Vagina (tissue), 2 donors: ENCODE measurements at regions not wholly inside any gene's neighbourhood (a gene's known extent, or its start where the extent isn't known, plus 50 kb on each side); places are given as distances from the start of the nearest gene placed in this dataset.

Experiments
- CTCF ChIP-seq, 3 experiments: fragments of 450-650 bp in 2 of 3; fragments of 200-600 bp in 1 of 3; sonication (generic) in 1 of 3; IDR thresholded peaks; one replicate each; pipeline ENCODE4 v1.5.1; 2017 to 2019; ENCODE audit warnings: antibody characterized with exemption in 3 of 3, mild to moderate bottlenecking in 2 of 3, moderate library complexity in 2 of 3
- POLR2A ChIP-seq, 2 donors: fragments of 450-650 bp; IDR thresholded peaks; one replicate each; pipeline ENCODE4 v1.6.1; 2017; ENCODE audit warnings: antibody characterized with exemption in 2 of 2, mild to moderate bottlenecking in 2 of 2, moderate library complexity in 2 of 2

GRCh38 chrX:110417128-110417527 lies 58.5 kb downstream of the RTL9 start:
- no peak for TF ChIP-seq POLR2A (IDR thresholded peaks at IDR 0.05)
- no peak for TF ChIP-seq CTCF (IDR thresholded peaks at IDR 0.05)
